ENCODE measurements at regions not wholly inside any gene's neighbourhood (a gene's known extent, or its start where the extent isn't known, plus 50 kb on each side); places are given as distances from the start of the nearest gene placed in this dataset.

DNA sequence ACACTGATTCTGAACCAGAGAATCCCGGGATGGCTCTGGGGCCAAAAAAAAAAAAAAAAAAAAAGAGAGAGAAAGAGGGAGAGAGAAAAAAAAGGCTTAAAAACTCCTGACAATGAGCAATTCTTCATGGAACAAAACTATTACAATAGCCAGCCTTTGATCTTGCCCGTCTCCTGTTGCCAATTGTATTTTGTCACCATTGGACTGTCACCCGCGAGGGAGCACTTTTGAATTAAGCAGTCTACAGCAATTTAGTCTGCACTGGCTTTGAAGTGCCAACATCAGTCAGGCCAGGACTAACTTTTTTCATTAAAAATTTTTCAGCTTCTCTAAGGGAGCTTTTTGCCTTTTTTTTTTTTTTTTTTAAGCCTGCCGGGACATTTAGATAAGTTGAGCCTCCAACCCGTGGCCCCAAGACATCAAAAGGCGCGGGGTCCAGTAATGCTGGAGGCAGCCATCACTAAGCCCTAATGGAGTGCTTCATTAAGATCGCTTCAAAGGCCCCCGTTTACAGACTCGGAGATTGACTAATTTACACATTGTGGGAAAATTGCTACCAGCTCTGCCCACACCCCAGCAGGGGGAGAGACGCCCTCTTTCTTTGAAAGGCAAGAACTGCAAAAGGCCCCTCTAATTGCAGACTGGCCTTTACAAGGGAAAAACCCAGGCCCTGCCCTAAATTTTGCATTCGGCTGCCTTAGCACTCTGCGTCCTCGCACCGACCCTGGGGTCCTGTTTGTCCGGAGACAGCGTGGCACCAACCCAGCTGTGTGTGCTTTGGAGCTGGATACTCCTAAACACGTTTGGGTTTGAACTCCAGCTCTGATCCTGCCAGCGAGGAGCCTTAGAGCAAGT lies 98.1 kb upstream of the MSX1 start:
- intact Hi-C loops (cut with DNase I) = no loop called here
- DNase-seq (ENCODE audit: extremely low spot score in 2 of 2) = no peak
- Histone ChIP-seq H3K4me3 (no peak overlapping the region), H3K27ac (no peak overlapping the region), H3K9me3 (no peaks in the 10 kb centered on the region), H3K4me1 (no peaks in the 10 kb centered on the region), H3K27me3 (no peaks in the 10 kb centered on the region), H3K36me3 (no peaks in the 10 kb centered on the region)
- TF ChIP-seq POLR2A (IDR thresholded peaks at IDR 0.05) = no peak
- no peak for TF ChIP-seq POLR2AphosphoS5 (IDR thresholded peaks at IDR 0.05; ENCODE audit: insufficient read depth in 1 of 2, low read depth in 1 of 2)
- TF ChIP-seq, protein P1, sequence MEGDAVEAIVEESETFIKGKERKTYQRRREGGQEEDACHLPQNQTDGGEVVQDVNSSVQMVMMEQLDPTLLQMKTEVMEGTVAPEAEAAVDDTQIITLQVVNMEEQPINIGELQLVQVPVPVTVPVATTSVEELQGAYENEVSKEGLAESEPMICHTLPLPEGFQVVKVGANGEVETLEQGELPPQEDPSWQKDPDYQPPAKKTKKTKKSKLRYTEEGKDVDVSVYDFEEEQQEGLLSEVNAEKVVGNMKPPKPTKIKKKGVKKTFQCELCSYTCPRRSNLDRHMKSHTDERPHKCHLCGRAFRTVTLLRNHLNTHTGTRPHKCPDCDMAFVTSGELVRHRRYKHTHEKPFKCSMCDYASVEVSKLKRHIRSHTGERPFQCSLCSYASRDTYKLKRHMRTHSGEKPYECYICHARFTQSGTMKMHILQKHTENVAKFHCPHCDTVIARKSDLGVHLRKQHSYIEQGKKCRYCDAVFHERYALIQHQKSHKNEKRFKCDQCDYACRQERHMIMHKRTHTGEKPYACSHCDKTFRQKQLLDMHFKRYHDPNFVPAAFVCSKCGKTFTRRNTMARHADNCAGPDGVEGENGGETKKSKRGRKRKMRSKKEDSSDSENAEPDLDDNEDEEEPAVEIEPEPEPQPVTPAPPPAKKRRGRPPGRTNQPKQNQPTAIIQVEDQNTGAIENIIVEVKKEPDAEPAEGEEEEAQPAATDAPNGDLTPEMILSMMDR (IDR thresholded peaks at IDR 0.05) = no peak

DNA sequence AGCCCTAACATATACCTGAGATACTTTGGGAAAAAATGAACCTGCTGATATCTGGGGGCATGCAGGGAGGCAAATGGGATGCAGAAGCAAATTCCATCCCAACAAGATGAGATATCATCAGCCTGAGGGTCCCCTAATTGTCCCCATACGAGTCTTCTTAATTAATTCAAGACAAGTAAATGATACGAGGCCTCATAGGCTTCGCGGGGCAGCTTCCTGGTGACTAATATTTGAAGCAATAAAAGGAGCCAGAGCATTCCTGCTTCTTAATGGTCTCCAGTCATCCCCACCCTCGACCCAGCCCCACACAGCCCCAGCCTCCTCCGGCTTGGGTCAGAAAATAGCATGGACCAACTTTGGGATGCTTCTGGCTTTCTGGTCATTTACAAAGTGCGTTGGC lies 99.6 kb upstream of the MSX1 start:
- no peak for TF ChIP-seq POLR2A (IDR thresholded peaks at IDR 0.05)
- TF ChIP-seq, protein P1 (IDR thresholded peaks at IDR 0.05) = no peak
- Histone ChIP-seq H3K4me1 (peaks cover 6% of the 10 kb centered on the region), H3K27ac (no peak overlapping the region), H3K27me3 (no peaks in the 10 kb centered on the region), H3K4me3 (no peak overlapping the region), H3K36me3 (no peaks in the 10 kb centered on the region), H3K9me3 (no peaks in the 10 kb centered on the region)
- intact Hi-C loops (cut with DNase I) = no loop called here
- DNase-seq (ENCODE audit: extremely low spot score in 2 of 2) = no peak

DNA sequence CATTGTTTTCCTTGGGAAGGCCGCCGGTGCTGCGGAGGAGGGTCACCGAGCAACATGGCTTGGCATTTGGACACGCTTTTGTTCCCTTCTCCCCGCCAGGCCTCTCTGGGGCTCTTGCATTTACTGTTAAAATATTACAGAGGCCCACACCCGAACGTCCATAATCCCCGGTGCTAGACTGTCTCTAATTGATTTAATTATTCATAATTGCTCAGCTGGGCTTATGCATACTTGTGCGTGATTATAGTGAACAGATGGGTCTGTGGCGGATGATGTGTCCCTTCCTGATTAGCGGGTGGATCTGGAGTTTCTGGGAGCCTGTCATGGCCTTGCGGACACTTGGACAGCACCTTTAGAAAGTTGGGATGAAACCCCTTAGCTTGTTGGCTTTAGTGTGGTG lies 100.2 kb upstream of the MSX1 start:
- no peak for TF ChIP-seq POLR2AphosphoS5 (IDR thresholded peaks at IDR 0.05; ENCODE audit: insufficient read depth in 1 of 2, low read depth in 1 of 2)
- TF ChIP-seq, protein P1 (IDR thresholded peaks at IDR 0.05) = no peak
- no peak for TF ChIP-seq POLR2A (IDR thresholded peaks at IDR 0.05)
- intact Hi-C loops (cut with DNase I) = no loop called here
- no peaks in the 10 kb centered on the region for H3K27me3 ChIP-seq

DNA sequence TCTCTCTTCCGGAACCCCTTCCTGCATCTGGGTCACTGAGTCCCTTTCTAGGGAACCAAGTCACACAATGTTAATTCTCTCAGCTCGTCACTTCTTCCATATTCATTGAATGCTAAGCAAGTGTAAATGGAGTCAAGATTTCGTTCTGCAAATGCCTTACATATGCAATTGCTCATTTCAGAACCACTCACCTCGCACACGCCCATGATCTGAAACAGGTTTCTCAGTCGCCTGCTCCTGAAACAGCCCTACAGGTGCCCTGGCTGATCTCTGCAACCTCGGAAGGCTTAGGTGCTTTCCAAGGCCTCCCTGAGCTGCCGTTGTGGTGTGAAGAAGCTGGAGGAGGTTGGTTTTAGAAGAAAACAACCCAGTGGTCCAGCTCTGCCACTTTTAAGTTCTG lies 100.8 kb upstream of the MSX1 start:
- DNase-seq (ENCODE audit: extremely low spot score in 2 of 2) = no peak
- Histone ChIP-seq H3K36me3 (no peaks in the 10 kb centered on the region), H3K9me3 (no peaks in the 10 kb centered on the region), H3K4me1 (peaks cover 15% of the 10 kb centered on the region), H3K4me3 (no peak overlapping the region), H3K27ac (no peak overlapping the region), H3K27me3 (no peaks in the 10 kb centered on the region)
- TF ChIP-seq, protein P1 (IDR thresholded peaks at IDR 0.05) = no peak
- intact Hi-C loops (cut with DNase I) = no loop called here

More for the DNA sequence above, 100.2 kb upstream of the MSX1 start:
- no peak overlapping the region for H3K4me3 ChIP-seq
- no peaks in the 10 kb centered on the region for H3K9me3 ChIP-seq
- peaks cover 12% of the 10 kb centered on the region for H3K4me1 ChIP-seq
- DNase-seq (ENCODE audit: extremely low spot score in 2 of 2) = no peak
- H3K27ac ChIP-seq = no peak overlapping the region
- no peaks in the 10 kb centered on the region for H3K36me3 ChIP-seq

DNA sequence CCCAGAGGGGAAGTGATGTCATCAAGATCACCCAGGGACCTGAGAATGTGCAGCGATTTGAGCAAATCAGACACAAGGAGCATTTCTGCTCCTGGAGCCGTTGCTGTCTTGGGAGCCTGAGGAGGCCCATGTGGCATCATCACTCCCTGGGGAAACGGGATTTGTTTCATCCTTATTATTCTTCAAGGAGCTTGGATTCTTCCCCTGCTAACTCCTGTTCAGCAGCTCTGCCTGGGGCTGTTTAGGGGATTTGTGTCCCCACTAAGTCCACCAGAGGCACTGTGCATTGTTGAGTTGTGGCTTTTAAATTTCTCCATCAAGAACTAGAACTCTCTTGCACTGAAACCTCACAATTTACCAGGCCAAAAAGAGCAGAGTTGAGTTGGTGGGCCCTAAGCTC lies 104.2 kb upstream of the MSX1 start:
- Histone ChIP-seq H3K27me3 (no peaks in the 10 kb centered on the region), H3K36me3 (no peaks in the 10 kb centered on the region), H3K9me3 (no peaks in the 10 kb centered on the region), H3K4me1 (peaks cover 27% of the 10 kb centered on the region), H3K27ac (no peak overlapping the region), H3K4me3 (no peak overlapping the region)
- no peak for DNase-seq (ENCODE audit: extremely low spot score in 2 of 2)
- TF ChIP-seq POLR2AphosphoS5 (IDR thresholded peaks at IDR 0.05; ENCODE audit: insufficient read depth in 1 of 2, low read depth in 1 of 2) (no peak), POLR2A (IDR thresholded peaks at IDR 0.05) (no peak)
- TF ChIP-seq, protein P1 (IDR thresholded peaks at IDR 0.05) = no peak
- intact Hi-C loops (cut with DNase I) = no loop called here

Measured in vagina (tissue), 2 donors.